ENCODE measurements at regions not wholly inside any gene's neighbourhood (a gene's known extent, or its start where the extent isn't known, plus 50 kb on each side); places are given as distances from the start of the nearest gene placed in this dataset.

- no peak overlapping the region for H3K4me3 ChIP-seq
- no peaks in the 10 kb centered on the region for H3K36me3 ChIP-seq
- ATAC-seq (ENCODE audit: low FRiP score in 2 of 2) (no peak), DNase-seq (no peak)
- TF ChIP-seq CTCF (IDR thresholded peaks at IDR 0.05): no peak
- TF ChIP-seq POLR2A (IDR thresholded peaks at IDR 0.05): no peak
- TF ChIP-seq EP300 (IDR thresholded peaks at IDR 0.05): no peak
- TF ChIP-seq POLR2AphosphoS5 (IDR thresholded peaks at IDR 0.05): no peak
- no peaks in the 10 kb centered on the region for H3K4me1 ChIP-seq
- no peaks in the 10 kb centered on the region for H3K9me3 ChIP-seq
- H3K27me3 ChIP-seq: no peaks in the 10 kb centered on the region
- no peak overlapping the region for H3K27ac ChIP-seq
- WGBS, 2 donors: 62 to 68% methylated on average over 11 of the region's 11 CpGs
These were observed 151.7 kb upstream of the POU3F3 start for GRCh38 chr2:104702031-104702850.

- DNase-seq (no peak), ATAC-seq (ENCODE audit: low FRiP score in 2 of 2) (no peak)
- Histone ChIP-seq H3K9me3 (no peaks in the 10 kb centered on the region), H3K36me3 (no peaks in the 10 kb centered on the region), H3K4me1 (no peaks in the 10 kb centered on the region), H3K27me3 (no peaks in the 10 kb centered on the region), H3K4me3 (no peak overlapping the region), H3K27ac (no peak overlapping the region)
- WGBS, 2 donors: 77 to 85% methylated on average over 8 of the region's 8 CpGs
- TF ChIP-seq EP300 (IDR thresholded peaks at IDR 0.05) (no peak), CTCF (IDR thresholded peaks at IDR 0.05) (no peak), POLR2A (IDR thresholded peaks at IDR 0.05) (no peak), POLR2AphosphoS5 (IDR thresholded peaks at IDR 0.05) (no peak)
These were observed 150.2 kb upstream of the POU3F3 start for GRCh38 chr2:104703669-104704068.

GRCh38 chr2:104704496-104705245 lies 149.2 kb upstream of the POU3F3 start:
- DNase-seq: peak in 1 of 2 donors; percentile 34
- Histone ChIP-seq H3K27ac (no peak overlapping the region), H3K36me3 (no peaks in the 10 kb centered on the region), H3K27me3 (no peaks in the 10 kb centered on the region), H3K4me1 (no peaks in the 10 kb centered on the region), H3K4me3 (no peak overlapping the region), H3K9me3 (no peaks in the 10 kb centered on the region)
- 89 to 92% methylated on average over 15 to 16 of the region's 16 CpGs for WGBS, 2 donors
- no peak for ATAC-seq (ENCODE audit: low FRiP score in 2 of 2)
- TF ChIP-seq POLR2AphosphoS5 (IDR thresholded peaks at IDR 0.05) (no peak), POLR2A (IDR thresholded peaks at IDR 0.05) (no peak), EP300 (IDR thresholded peaks at IDR 0.05) (no peak), CTCF (IDR thresholded peaks at IDR 0.05) (no peak)

GRCh38 chr2:104707056-104707455 lies 146.9 kb upstream of the POU3F3 start:
- Histone ChIP-seq H3K4me3 (no peak overlapping the region), H3K27ac (no peak overlapping the region), H3K36me3 (no peaks in the 10 kb centered on the region), H3K27me3 (no peaks in the 10 kb centered on the region), H3K4me1 (no peaks in the 10 kb centered on the region), H3K9me3 (no peaks in the 10 kb centered on the region)
- DNase-seq: no peak
- 87% methylated on average over 5 of the region's 5 CpGs for WGBS, 2 donors
- no peak for TF ChIP-seq EP300 (IDR thresholded peaks at IDR 0.05)
- no peak for TF ChIP-seq POLR2AphosphoS5 (IDR thresholded peaks at IDR 0.05)
- TF ChIP-seq CTCF (IDR thresholded peaks at IDR 0.05): no peak
- TF ChIP-seq POLR2A (IDR thresholded peaks at IDR 0.05): no peak
- ATAC-seq (ENCODE audit: low FRiP score in 2 of 2): no peak

Measured in upper lobe of left lung (tissue), 6 donors.